A673 (cell line): ENCODE measurements at regions not wholly inside any gene's neighbourhood (a gene's known extent, or its start where the extent isn't known, plus 50 kb on each side); places are given as distances from the start of the nearest gene placed in this dataset.

Source experiments
- BruUV-seq: library from RNA; stranded (reverse); fragments of 400-500 nt; replicated peaks from 2 replicates; lab custom pipeline; 2021; lab: Mats Ljungman, UMichigan
- CTCF ChIA-PET: fragments of 300-600 bp; sonication (Branson Sonifier 250); formaldehyde crosslinking; loops from one replicate; lab custom pipeline; 2022; ENCODE audit warnings: antibody characterized with exemption; lab: Charles Lee
- POLR2A ChIA-PET: fragments of 300-600 bp; sonication (Branson Sonifier 250); formaldehyde crosslinking; loops from one replicate; lab custom pipeline; 2022; ENCODE audit warnings: antibody characterized with exemption; ENCODE audit not compliant: low non-redundant PET; lab: Charles Lee
- DNase-seq: peaks from one replicate; pipeline ENCODE4 v3.0.0-alpha.2; 2015; ENCODE audit warnings: low spot score
- H3K27ac ChIP-seq: fragments of 200-600 bp; sonication (generic); 2 replicates; pipeline ENCODE4 v1.5.1; 2016; ENCODE audit warnings: mixed run types, low read depth, mild to moderate bottlenecking, mixed read lengths, antibody characterized with exemption, low read length; ENCODE audit not compliant: poor library complexity, severe bottlenecking
- H3K27me3 ChIP-seq: fragments of 200-600 bp; sonication (generic); replicated peaks from 2 replicates; pipeline ENCODE4 v1.6.1; 2017; ENCODE audit warnings: mixed run types, low read depth, mild to moderate bottlenecking, mixed read lengths, antibody characterized with exemption, low read length; ENCODE audit not compliant: insufficient read depth, poor library complexity
- H3K36me3 ChIP-seq: fragments of 200-600 bp; sonication (generic); 2 replicates; pipeline ENCODE4 v1.6.1; 2016; ENCODE audit warnings: mixed run types, mild to moderate bottlenecking, mixed read lengths, antibody characterized with exemption, low read length; ENCODE audit not compliant: insufficient read depth, poor library complexity, severe bottlenecking
- H3K4me1 ChIP-seq: fragments of 200-600 bp; sonication (generic); 2 replicates; pipeline ENCODE4 v1.6.1; 2017; ENCODE audit warnings: mixed run types, mild to moderate bottlenecking, mixed read lengths, antibody characterized with exemption, low read length; ENCODE audit not compliant: insufficient read depth, poor library complexity, severe bottlenecking
- H3K4me3 ChIP-seq: fragments of 200-600 bp; sonication (generic); 2 replicates; pipeline ENCODE4 v1.5.1; 2016; ENCODE audit warnings: low read depth, mixed run types, mild to moderate bottlenecking, mixed read lengths, low read length; ENCODE audit not compliant: poor library complexity, severe bottlenecking
- H3K9me3 ChIP-seq: fragments of 200-600 bp; sonication (generic); 2 replicates; pipeline ENCODE4 v1.6.1; 2016; ENCODE audit warnings: mixed run types, low read depth, mild to moderate bottlenecking, mixed read lengths, antibody characterized with exemption, low read length; ENCODE audit not compliant: poor library complexity, severe bottlenecking
- EZH2 ChIP-seq: fragments of 200-600 bp; sonication (generic); IDR thresholded peaks from 2 replicates; pipeline ENCODE4 v1.6.1; 2017; ENCODE audit warnings: borderline replicate concordance, low read depth, mild to moderate bottlenecking, mixed read lengths, antibody characterized with exemption, low read length; ENCODE audit not compliant: poor library complexity, severe bottlenecking
- intact Hi-C: fragments of 100-400 bp; cut with micrococcal nuclease; formaldehyde crosslinking; loops from one replicate; pipeline ENCODE4 v1.10.0; 2022; ENCODE audit not compliant: unreplicated experiment
- TF ChIP-seq, protein P1 (sequence below): fragments of 300-800, 200-600 bp; sonication (generic); conservative IDR thresholded peaks from 2 replicates; pipeline ENCODE4 v1.5.1; 2017; ENCODE audit warnings: low read depth, mild to moderate bottlenecking, antibody characterized with exemption, low read length, moderate library complexity, mixed read lengths

DNA sequence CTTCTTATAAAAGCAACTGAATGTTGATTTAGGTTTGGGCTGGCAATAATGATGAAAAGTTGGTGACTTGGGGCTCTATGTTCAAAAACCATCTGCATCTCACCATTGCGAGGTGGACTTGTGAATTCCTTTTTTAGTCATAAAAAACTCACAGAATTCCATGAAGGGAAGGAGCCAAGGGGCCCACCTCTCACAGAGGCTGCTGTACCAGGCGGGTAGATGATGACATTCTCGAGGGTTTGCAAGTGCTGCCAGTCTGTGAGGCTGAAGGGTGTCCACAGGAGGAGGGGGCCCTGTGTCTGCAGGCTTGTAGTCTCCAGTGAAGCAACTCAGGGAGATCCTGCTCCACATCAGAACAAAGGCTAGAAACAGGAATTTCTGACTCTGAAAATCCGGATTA, 195.5 kb upstream of the ZNF32 start:
- Histone ChIP-seq H3K27me3 (no peaks in the 10 kb centered on the region), H3K4me1 (peaks cover 9% of the 10 kb centered on the region), H3K36me3 (no peaks in the 10 kb centered on the region), H3K9me3 (no peaks in the 10 kb centered on the region), H3K27ac (no peak overlapping the region), H3K4me3 (no peak overlapping the region)
- ChIA-PET POLR2A (no interaction called here), CTCF (no interaction called here)
- no TSS peak for BruUV-seq
- TF ChIP-seq, protein P1, sequence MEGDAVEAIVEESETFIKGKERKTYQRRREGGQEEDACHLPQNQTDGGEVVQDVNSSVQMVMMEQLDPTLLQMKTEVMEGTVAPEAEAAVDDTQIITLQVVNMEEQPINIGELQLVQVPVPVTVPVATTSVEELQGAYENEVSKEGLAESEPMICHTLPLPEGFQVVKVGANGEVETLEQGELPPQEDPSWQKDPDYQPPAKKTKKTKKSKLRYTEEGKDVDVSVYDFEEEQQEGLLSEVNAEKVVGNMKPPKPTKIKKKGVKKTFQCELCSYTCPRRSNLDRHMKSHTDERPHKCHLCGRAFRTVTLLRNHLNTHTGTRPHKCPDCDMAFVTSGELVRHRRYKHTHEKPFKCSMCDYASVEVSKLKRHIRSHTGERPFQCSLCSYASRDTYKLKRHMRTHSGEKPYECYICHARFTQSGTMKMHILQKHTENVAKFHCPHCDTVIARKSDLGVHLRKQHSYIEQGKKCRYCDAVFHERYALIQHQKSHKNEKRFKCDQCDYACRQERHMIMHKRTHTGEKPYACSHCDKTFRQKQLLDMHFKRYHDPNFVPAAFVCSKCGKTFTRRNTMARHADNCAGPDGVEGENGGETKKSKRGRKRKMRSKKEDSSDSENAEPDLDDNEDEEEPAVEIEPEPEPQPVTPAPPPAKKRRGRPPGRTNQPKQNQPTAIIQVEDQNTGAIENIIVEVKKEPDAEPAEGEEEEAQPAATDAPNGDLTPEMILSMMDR, result no peak
- TF ChIP-seq EZH2, result no peak
- DNase-seq, result no peak
- intact Hi-C loops, result no loop called here

- Histone ChIP-seq H3K9me3 (no peaks in the 10 kb centered on the region), H3K27ac (no peak overlapping the region), H3K27me3 (no peaks in the 10 kb centered on the region), H3K4me3 (no peak overlapping the region), H3K4me1 (peaks cover 9% of the 10 kb centered on the region), H3K36me3 (no peaks in the 10 kb centered on the region)
- CTCF ChIA-PET, result no interaction called here
- BruUV-seq, result no TSS peak
- POLR2A ChIA-PET, result no interaction called here
- intact Hi-C loops, result no loop called here
- peak; percentile 50 for DNase-seq
- TF ChIP-seq, protein P1, result no peak
- TF ChIP-seq EZH2, result no peak
Measured at GRCh38 chr10:43843321-43844101, 194.8 kb upstream of the ZNF32 start.

GRCh38 chr10:43842496-43842895, 193.8 kb upstream of the ZNF32 start:
- POLR2A ChIA-PET, result no interaction called here
- no peak overlapping the region for H3K4me3 ChIP-seq
- no peaks in the 10 kb centered on the region for H3K36me3 ChIP-seq
- H3K4me1 ChIP-seq, result peaks cover 9% of the 10 kb centered on the region
- no peak for DNase-seq
- H3K9me3 ChIP-seq, result no peaks in the 10 kb centered on the region
- BruUV-seq, result no TSS peak
- no peak overlapping the region for H3K27ac ChIP-seq
- no peak for TF ChIP-seq EZH2
- TF ChIP-seq, protein P1, result no peak
- H3K27me3 ChIP-seq, result no peaks in the 10 kb centered on the region
- CTCF ChIA-PET, result no interaction called here
- intact Hi-C loops, result no loop called here
